Neutrophil (primary cell): ENCODE measurements at regions not wholly inside any gene's neighbourhood (a gene's known extent, or its start where the extent isn't known, plus 50 kb on each side); places are given as distances from the start of the nearest gene placed in this dataset.

Experiments
- H3K27ac ChIP-seq: fragments of 200-600 bp; sonication (generic); 2 replicates; pipeline ENCODE4 v1.5.1; 2016; ENCODE audit warnings: mild to moderate bottlenecking, moderate library complexity
- H3K27me3 ChIP-seq: fragments of 200-600 bp; sonication (generic); 2 replicates; pipeline ENCODE4 v1.6.0; 2016; ENCODE audit warnings: mild to moderate bottlenecking
- H3K36me3 ChIP-seq: fragments of 200-600 bp; sonication (generic); 2 replicates; pipeline ENCODE4 v1.5.1; 2017
- H3K4me1 ChIP-seq, 2 experiments: fragments of 200-600 bp in 1 of 2; sonication (generic) in 1 of 2; 1 replicate in 1 of 2; 2 replicates in 1 of 2; pipeline versions ENCODE4 v1.5.1 to v1.6.1; 2013 to 2016; ENCODE audit warnings: low read depth in 1 of 2, low read length in 1 of 2, mild to moderate bottlenecking in 1 of 2, moderate library complexity in 1 of 2; ENCODE audit not compliant: control insufficient read depth in 1 of 2, insufficient read depth in 1 of 2
- H3K4me3 ChIP-seq, 2 experiments: fragments of 200-600 bp in 1 of 2; sonication (generic) in 1 of 2; 1 replicate in 1 of 2; 2 replicates in 1 of 2; pipeline ENCODE4 v1.5.1; 2013 to 2016; ENCODE audit warnings: low read depth in 1 of 2, low read length in 1 of 2, mild to moderate bottlenecking in 1 of 2, moderate library complexity in 1 of 2
- H3K9me3 ChIP-seq: fragments of 200-600 bp; sonication (generic); 2 replicates; pipeline ENCODE4 v1.5.1; 2016
- TF ChIP-seq, protein P1 (sequence below): fragments of 200-600 bp; sonication (generic); IDR thresholded peaks from 2 replicates; pipeline ENCODE4 v1.5.1; 2016; ENCODE audit warnings: antibody characterized with exemption

DNA sequence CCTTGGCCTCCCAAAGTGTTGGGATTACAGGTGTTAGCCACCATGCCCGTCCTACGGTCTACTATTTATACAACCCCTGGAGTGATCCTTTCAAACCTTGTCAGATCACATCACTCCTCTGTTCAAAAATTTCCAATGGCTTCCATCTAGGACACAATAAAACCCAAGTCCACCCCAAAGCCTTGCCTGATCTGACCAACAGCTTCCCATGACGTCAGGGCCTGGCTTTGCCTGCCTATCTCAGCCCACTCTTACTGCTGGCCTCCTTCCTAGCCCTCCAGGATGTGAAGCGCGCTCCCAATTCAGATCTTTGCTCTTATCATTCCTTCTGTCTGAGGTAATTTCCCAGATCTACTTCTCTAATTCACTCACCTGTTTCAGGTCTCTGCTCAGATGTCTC is 128.4 kb downstream of the LINC00237 start:
- H3K4me1 ChIP-seq, result no peaks in the 10 kb centered on the region
- H3K27me3 ChIP-seq, result no peaks in the 10 kb centered on the region
- TF ChIP-seq, protein P1, sequence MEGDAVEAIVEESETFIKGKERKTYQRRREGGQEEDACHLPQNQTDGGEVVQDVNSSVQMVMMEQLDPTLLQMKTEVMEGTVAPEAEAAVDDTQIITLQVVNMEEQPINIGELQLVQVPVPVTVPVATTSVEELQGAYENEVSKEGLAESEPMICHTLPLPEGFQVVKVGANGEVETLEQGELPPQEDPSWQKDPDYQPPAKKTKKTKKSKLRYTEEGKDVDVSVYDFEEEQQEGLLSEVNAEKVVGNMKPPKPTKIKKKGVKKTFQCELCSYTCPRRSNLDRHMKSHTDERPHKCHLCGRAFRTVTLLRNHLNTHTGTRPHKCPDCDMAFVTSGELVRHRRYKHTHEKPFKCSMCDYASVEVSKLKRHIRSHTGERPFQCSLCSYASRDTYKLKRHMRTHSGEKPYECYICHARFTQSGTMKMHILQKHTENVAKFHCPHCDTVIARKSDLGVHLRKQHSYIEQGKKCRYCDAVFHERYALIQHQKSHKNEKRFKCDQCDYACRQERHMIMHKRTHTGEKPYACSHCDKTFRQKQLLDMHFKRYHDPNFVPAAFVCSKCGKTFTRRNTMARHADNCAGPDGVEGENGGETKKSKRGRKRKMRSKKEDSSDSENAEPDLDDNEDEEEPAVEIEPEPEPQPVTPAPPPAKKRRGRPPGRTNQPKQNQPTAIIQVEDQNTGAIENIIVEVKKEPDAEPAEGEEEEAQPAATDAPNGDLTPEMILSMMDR, result no peak
- no peaks in the 10 kb centered on the region for H3K9me3 ChIP-seq
- H3K36me3 ChIP-seq, result no peaks in the 10 kb centered on the region
- no peak overlapping the region for H3K4me3 ChIP-seq
- H3K27ac ChIP-seq, result no peak overlapping the region

DNA sequence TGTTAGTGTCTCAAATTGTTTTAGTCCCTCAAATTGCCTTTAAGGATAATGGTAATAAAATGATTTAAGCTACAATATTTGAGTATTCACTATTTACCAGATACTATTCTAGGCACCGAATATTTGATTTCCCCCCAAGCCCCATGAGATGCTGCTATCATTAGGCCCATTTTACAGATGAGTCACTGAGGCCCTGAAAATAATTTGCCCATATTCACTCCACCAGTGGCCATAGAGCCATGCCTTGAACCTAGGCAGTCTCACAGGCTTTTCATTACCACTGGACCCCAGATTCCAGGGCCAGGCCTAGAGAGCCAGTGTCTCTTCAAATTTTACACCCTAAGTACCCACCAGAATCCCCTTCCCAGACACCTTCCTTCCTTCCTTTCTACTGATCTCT is 133.7 kb downstream of the LINC00237 start:
- Histone ChIP-seq H3K4me3 (no peak overlapping the region), H3K9me3 (no peaks in the 10 kb centered on the region), H3K4me1 (no peaks in the 10 kb centered on the region), H3K36me3 (no peaks in the 10 kb centered on the region), H3K27me3 (peaks cover 36% of the 10 kb centered on the region), H3K27ac (no peak overlapping the region)
- TF ChIP-seq, protein P1, result no peak

DNA sequence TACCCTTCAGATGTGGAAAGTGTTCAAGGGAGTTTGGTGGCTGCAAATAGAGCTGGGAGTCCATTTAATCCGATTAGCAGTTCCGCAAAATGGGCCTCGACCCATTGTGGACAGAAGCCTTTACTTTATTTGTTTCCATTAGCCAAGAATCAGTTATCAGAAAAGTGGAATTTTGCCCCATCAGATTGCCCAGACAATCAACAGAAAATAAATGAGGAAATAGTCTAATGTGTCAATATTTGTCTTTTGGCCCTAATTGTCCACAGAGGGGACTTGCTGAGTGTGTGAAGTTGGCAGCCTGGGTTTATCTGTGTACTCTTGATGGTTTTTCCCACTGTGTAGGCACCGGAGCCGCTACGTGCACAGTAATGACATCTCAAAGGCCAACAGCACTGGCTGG is 134.3 kb downstream of the LINC00237 start:
- Histone ChIP-seq H3K27ac (no peak overlapping the region), H3K4me1 (no peaks in the 10 kb centered on the region), H3K36me3 (no peaks in the 10 kb centered on the region), H3K9me3 (no peaks in the 10 kb centered on the region), H3K4me3 (no peak overlapping the region), H3K27me3 (peaks cover 43% of the 10 kb centered on the region)
- TF ChIP-seq, protein P1, result no peak

DNA sequence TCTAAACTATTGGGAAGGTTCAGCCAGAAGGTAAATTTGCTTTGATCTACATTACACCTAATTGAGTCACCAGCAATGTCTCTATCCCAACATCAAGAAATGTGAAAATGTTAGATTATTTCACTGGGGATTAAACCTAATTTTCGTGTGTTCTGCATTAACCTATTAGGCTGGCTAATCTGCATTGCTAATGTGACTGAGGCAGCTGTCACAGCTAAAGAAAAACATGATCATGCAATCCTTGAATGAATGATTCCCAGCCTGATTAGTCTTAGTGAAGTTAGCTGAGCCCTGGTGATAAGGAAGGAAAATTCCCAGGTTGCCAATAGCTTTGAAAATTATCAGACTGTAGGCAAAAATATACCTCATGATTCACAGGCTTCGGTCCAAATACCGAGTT is 135.3 kb downstream of the LINC00237 start:
- H3K27ac ChIP-seq, result no peak overlapping the region
- no peaks in the 10 kb centered on the region for H3K9me3 ChIP-seq
- no peaks in the 10 kb centered on the region for H3K36me3 ChIP-seq
- no peak overlapping the region for H3K4me3 ChIP-seq
- TF ChIP-seq, protein P1, result no peak
- peaks cover 53% of the 10 kb centered on the region for H3K27me3 ChIP-seq
- no peaks in the 10 kb centered on the region for H3K4me1 ChIP-seq

DNA sequence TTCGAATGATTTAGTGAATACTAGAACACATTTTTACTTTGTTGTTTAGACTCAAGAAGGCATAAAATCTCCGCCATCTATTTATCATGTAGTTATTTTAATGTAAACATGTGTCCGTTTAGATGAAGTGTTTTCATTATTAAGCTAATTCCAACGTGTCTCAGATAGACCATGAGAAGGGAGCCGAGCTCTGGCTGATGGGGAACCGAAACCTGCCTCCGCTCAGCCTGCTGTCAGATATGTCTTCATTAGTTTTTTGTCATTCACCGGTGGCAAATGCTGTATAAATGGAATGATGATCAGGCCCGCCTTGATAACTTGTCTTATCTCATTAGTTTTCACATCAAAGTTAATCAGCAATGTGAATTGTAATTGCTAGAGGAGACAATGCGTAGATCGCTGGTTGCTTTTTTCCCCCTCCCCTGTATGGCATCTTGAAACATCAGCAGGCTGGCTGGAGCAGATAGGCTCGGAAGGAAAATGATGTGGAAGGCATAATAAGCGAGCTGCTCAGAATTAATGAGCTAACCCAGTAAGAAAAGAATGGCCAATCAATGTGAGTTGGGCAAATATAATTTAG is 136.4 kb downstream of the LINC00237 start:
- Histone ChIP-seq H3K27ac (no peak overlapping the region), H3K36me3 (no peaks in the 10 kb centered on the region), H3K4me3 (no peak overlapping the region), H3K27me3 (peaks cover 62% of the 10 kb centered on the region), H3K9me3 (no peaks in the 10 kb centered on the region), H3K4me1 (no peaks in the 10 kb centered on the region)
- TF ChIP-seq, protein P1, result no peak
